Endothelial cell of umbilical vein (primary cell): ENCODE measurements at regions not wholly inside any gene's neighbourhood (a gene's known extent, or its start where the extent isn't known, plus 50 kb on each side); places are given as distances from the start of the nearest gene placed in this dataset.

Experiments
- BruUV-seq: library from RNA; stranded (reverse); fragments of 400-500 nt; replicated peaks from 2 replicates; lab custom pipeline; 2021; lab: Mats Ljungman, UMichigan
- CTCF ChIA-PET: fragments of 300-600, 350-600 bp; sonication (Branson Sonifier 250); formaldehyde crosslinking; loops from one replicate; lab custom pipeline; 2021; ENCODE audit warnings: antibody characterized with exemption, inconsistent platforms; lab: Charles Lee
- POLR2A ChIA-PET: fragments of 300-600, 350-600 bp; sonication (Branson Sonifier 250); formaldehyde crosslinking; loops from one replicate; lab custom pipeline; 2021; ENCODE audit warnings: antibody characterized with exemption, inconsistent platforms; lab: Charles Lee
- DNase-seq: peaks from one replicate; pipeline ENCODE4 v3.0.0-alpha.2; 2011; ENCODE audit warnings: low read depth, low spot score
- FAIRE-seq: peaks from 2 replicates; lab custom pipeline; 2011; peaks lifted over from hg19 to GRCh38; lab: Jason Lieb, UNC
- H2AFZ ChIP-seq: 2 replicates; pipeline ENCODE4 v1.6.0; 2012; ENCODE audit warnings: low read depth, low read length, control low read depth, inconsistent platforms
- H3K27ac ChIP-seq: 2 replicates; pipeline ENCODE4 v1.5.1; 2011; ENCODE audit warnings: low read depth, mild to moderate bottlenecking, control low read depth, low read length, moderate library complexity; ENCODE audit not compliant: insufficient read depth
- H3K27me3 ChIP-seq, 2 experiments: 2 replicates each; pipeline versions ENCODE4 v1.6.0 to v1.6.1; 2011; ENCODE audit warnings: low read length in 2 of 2, mixed read lengths in 1 of 2; ENCODE audit not compliant: control insufficient read depth in 2 of 2, insufficient read depth in 2 of 2
- H3K36me3 ChIP-seq, 2 experiments: 2 replicates in 1 of 2; 3 replicates in 1 of 2; pipeline ENCODE4 v1.5.1; 2011; ENCODE audit warnings: low read length in 2 of 2, mild to moderate bottlenecking in 1 of 2, moderate library complexity in 1 of 2; ENCODE audit not compliant: control insufficient read depth in 2 of 2, insufficient read depth in 2 of 2; ENCODE audit errors: extremely low read depth in 1 of 2
- H3K4me1 ChIP-seq: 3 replicates; pipeline ENCODE4 v1.5.1; 2011; ENCODE audit warnings: mild to moderate bottlenecking, low read length; ENCODE audit not compliant: control insufficient read depth, insufficient read depth; ENCODE audit errors: extremely low read depth
- H3K4me2 ChIP-seq: 2 replicates; pipeline ENCODE4 v1.6.1; 2011; ENCODE audit warnings: low read length, control low read depth, mixed read lengths; ENCODE audit not compliant: insufficient read depth
- H3K4me3 ChIP-seq, 3 experiments: fragments of 200-600 bp in 1 of 3; sonication (generic), shearing (Covaris generic) in 1 of 3; replicated peaks in 1 of 3; 2 replicates each; pipeline ENCODE4 v1.5.1; 2011 to 2016; ENCODE audit warnings: control low read depth in 3 of 3, low read length in 3 of 3, mild to moderate bottlenecking in 2 of 3, inconsistent platforms in 1 of 3, low read depth in 1 of 3, moderate library complexity in 1 of 3; ENCODE audit not compliant: insufficient read depth in 1 of 3
- H3K79me2 ChIP-seq: 2 replicates; pipeline ENCODE4 v1.6.0; 2012; ENCODE audit warnings: low read length, inconsistent platforms; ENCODE audit not compliant: control insufficient read depth, insufficient read depth
- H3K9ac ChIP-seq: replicated peaks from 2 replicates; pipeline ENCODE3; 2011; ENCODE audit warnings: low read length, control low read depth; ENCODE audit not compliant: insufficient read depth; ENCODE audit errors: extremely low read depth
- H3K9me1 ChIP-seq: replicated peaks from 3 replicates; pipeline ENCODE4 v1.6.0; 2011; ENCODE audit warnings: mild to moderate bottlenecking, low read length; ENCODE audit not compliant: control insufficient read depth, insufficient read depth; ENCODE audit errors: extremely low read depth
- H3K9me3 ChIP-seq: replicated peaks from 2 replicates; pipeline ENCODE4 v1.5.1; 2012; ENCODE audit warnings: low read length, inconsistent platforms; ENCODE audit not compliant: control insufficient read depth, insufficient read depth
- H4K20me1 ChIP-seq: replicated peaks from 2 replicates; pipeline ENCODE3; 2011; ENCODE audit warnings: mild to moderate bottlenecking, low read length; ENCODE audit not compliant: control insufficient read depth, insufficient read depth; ENCODE audit errors: extremely low read depth
- CTCF ChIP-seq, 2 donors: IDR thresholded peaks; 1 replicate in 1 of 2; 2 replicates in 1 of 2; pipeline ENCODE4 v1.5.1; 2011; ENCODE audit warnings: low read length in 2 of 2, mild to moderate bottlenecking in 2 of 2, moderate library complexity in 2 of 2, control low read depth in 1 of 2, inconsistent platforms in 1 of 2, low read depth in 1 of 2; ENCODE audit not compliant: insufficient read depth in 1 of 2; ENCODE audit errors: extremely low read depth in 1 of 2
- EZH2 ChIP-seq: IDR thresholded peaks from 2 replicates; pipeline ENCODE4 v1.6.1; 2012; ENCODE audit warnings: borderline replicate concordance, low read depth, mild to moderate bottlenecking, moderate library complexity, low read length, inconsistent platforms; ENCODE audit not compliant: severe bottlenecking
- FOS ChIP-seq: IDR thresholded peaks from 2 replicates; pipeline ENCODE4 v1.6.1; 2011; ENCODE audit warnings: mild to moderate bottlenecking, low read length, moderate library complexity, borderline replicate concordance; ENCODE audit not compliant: insufficient read depth
- GATA2 ChIP-seq: IDR thresholded peaks from 2 replicates; pipeline ENCODE4 v1.7.0; 2011; ENCODE audit warnings: low read depth, mild to moderate bottlenecking, moderate library complexity, mixed read lengths, low read length; ENCODE audit not compliant: insufficient read length, insufficient read depth
- JUN ChIP-seq: IDR thresholded peaks from 2 replicates; pipeline ENCODE4 v1.6.1; 2011; ENCODE audit warnings: borderline replicate concordance, low read depth; ENCODE audit not compliant: insufficient read length, insufficient read depth
- MAX ChIP-seq: IDR thresholded peaks from 2 replicates; pipeline ENCODE4 v1.6.1; 2011; ENCODE audit not compliant: insufficient read depth, insufficient read length
- MYC ChIP-seq: IDR thresholded peaks from one replicate; pipeline ENCODE4 v1.6.1; 2011; ENCODE audit warnings: mild to moderate bottlenecking, low read depth, low read length
- POLR2A ChIP-seq: IDR thresholded peaks from 2 replicates; pipeline ENCODE4 v1.6.1; 2012; ENCODE audit warnings: low read depth, mild to moderate bottlenecking, control low read depth, low read length
- POLR2AphosphoS5 ChIP-seq: IDR thresholded peaks from 2 replicates; pipeline ENCODE4 v1.6.1; 2012; ENCODE audit warnings: low read depth, mild to moderate bottlenecking, control low read depth, low read length, moderate library complexity; ENCODE audit not compliant: insufficient read depth
- dilution Hi-C: fragments of 300-500 bp; cut with MboI; formaldehyde crosslinking; loops from one replicate; pipeline ENCODE4 v1.15.0; 2019; ENCODE audit warnings: low sequenced_read_pairs; ENCODE audit not compliant: extremely low pct_ligation_motif_present
- intact Hi-C: fragments of 100-400 bp; cut with micrococcal nuclease; formaldehyde crosslinking; loops from one replicate; pipeline ENCODE4 v1.10.0; 2022

- POLR2A ChIA-PET = no interaction called here
- H4K20me1 ChIP-seq = no peaks in the 10 kb centered on the region
- dilution Hi-C loops (no loop called here), intact Hi-C loops (no loop called here)
- no peak for TF ChIP-seq POLR2A
- TF ChIP-seq GATA2 = no peak
- TF ChIP-seq MYC = no peak
- TF ChIP-seq POLR2AphosphoS5 = no peak
- no peak for TF ChIP-seq JUN
- TF ChIP-seq FOS = no peak
- TF ChIP-seq CTCF (IDR thresholded peaks at IDR 0.05; ENCODE audit: extremely low read depth in 1 of 2, insufficient read depth in 1 of 2, low read depth in 1 of 2, low read length in 2 of 2) = no peak
- TF ChIP-seq EZH2 = no peak
- TF ChIP-seq MAX = no peak
- H3K27me3 ChIP-seq = peaks cover 0 to 2% of the 10 kb centered on the region in 2 experiments
- no peaks in the 10 kb centered on the region for H3K9me3 ChIP-seq
- BruUV-seq = no TSS peak
- no peak overlapping the region for H3K9ac ChIP-seq
- H3K36me3 ChIP-seq = no peaks in the 10 kb centered on the region
- H3K27ac ChIP-seq = no peak overlapping the region
- no peaks in the 10 kb centered on the region for H3K4me1 ChIP-seq
- CTCF ChIA-PET = no interaction called here
- FAIRE-seq = no peak
- no peaks in the 10 kb centered on the region for H3K79me2 ChIP-seq
- no peak overlapping the region for H2AFZ ChIP-seq
- H3K4me3 ChIP-seq = no peak overlapping the region
- no peak overlapping the region for H3K4me2 ChIP-seq
- no peaks in the 10 kb centered on the region for H3K9me1 ChIP-seq
- DNase-seq = no peak
These were observed 385.1 kb upstream of the RPS23 start for GRCh38 chr5:82663225-82663624.
